ENCODE measurements at regions not wholly inside any gene's neighbourhood (a gene's known extent, or its start where the extent isn't known, plus 50 kb on each side); places are given as distances from the start of the nearest gene placed in this dataset.
"Not testable (repeated sequence)": the region's sequence is repeated elsewhere in the genome, so short reads cannot be mapped to it uniquely, and the experiment has no call there.

DNA sequence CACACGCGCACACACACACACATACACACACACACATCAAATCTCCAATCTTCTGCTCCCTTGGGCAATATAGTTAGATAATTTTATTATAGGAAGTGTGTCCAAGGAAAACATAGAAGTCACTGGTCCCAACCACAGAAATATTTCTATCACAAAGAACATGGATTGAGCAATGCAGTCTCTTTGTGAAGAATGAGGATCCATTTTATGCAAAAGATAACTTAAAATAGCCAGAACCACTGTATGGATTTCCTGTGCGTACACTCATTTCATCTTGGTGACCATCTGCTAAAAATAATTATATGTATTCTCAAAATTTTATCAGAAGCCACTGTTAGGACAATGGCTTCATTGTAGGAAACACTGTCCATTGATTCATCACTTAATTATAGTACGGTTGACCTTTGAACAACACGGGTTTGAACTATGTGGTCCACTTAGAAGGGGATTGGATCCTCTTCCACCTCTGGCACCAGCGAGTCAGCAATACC, 169.6 kb upstream of the MXRA5 start:
- intact Hi-C loops (cut with DNase I), result no loop called here
- DNase-seq (ENCODE audit: missing footprints), result no peak
- no peak for ATAC-seq

DNA sequence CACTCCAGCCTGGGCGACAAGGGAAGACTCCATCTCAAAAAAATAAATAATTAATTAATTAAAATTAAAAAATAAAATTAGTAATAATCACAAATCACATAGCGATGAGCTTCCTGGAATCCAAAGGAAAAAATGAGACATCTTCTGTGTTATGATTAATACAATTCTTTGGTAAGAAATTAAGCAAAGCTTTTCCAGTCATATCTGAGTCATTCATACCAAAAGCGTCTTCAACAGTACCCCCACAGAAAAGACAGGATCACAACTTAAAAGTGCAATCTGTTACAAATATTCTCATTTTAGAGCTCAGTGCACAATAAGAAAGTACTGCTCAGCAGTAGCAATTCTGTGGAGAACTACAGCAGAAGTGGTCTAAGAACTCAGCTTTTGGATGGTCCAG, 168.5 kb upstream of the MXRA5 start:
- DNase-seq (ENCODE audit: missing footprints) (no peak), ATAC-seq (no peak)
- intact Hi-C loops (cut with DNase I), result no loop called here

DNA sequence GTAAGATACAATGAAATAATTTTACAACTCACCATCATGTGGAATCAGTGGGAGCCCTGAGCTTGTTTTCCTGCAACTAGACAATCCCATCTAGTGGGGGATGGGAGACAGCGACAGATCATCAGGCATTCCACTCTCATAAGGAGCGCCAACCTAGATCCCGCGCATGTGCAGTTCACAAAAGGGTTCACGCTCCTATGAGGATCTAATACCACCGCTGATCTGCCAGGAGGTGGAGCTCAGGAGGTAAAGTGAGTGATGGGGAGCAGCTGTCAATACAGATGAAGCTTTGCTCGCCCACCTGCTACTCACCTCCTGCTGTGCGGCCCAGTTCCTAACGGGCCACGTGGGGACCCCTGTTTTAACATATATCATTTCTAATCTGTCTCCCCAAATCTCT, 165.7 kb upstream of the MXRA5 start:
- intact Hi-C loops (cut with DNase I); ATAC-seq; DNase-seq (ENCODE audit: missing footprints): not testable (repeated sequence)

DNA sequence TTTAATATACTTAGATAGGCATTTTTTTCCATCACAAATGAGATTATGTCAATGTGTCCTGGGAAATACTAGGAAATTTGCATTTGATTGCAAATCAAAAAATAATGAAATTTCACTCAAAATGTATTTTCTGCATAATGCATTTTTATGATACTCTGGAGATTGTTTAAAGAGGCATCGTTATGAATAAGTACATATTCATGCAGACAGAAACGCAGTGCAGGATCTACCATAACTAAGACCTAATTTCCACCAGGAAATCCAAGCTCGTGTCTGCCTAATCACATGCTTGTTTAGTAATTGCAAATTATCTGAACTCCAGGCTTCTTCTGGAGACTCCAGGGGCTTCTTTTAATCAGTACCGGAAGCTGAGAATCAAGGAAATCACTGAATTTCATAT, 163.5 kb upstream of the MXRA5 start:
- intact Hi-C loops (cut with DNase I), result no loop called here
- ATAC-seq (no peak), DNase-seq (ENCODE audit: missing footprints) (no peak)

DNA sequence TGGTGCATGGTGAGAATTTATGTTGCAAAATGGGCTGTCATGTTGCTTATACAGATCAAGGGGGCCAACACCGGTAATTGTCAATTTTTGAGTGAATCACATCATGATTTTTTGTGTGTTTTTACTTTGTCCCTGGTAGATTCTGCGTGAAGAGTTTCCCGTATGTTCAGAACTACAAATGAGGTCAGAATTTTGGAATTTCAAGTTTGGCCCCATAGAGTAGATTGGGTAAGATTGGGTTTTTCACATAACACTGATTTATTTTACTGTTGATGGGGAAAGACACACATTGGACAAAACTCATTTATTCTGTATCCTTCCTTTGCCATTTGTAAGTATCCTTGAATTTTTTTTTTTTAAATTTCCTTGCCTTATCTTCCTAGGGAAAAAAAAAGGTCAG, 158.5 kb upstream of the MXRA5 start:
- intact Hi-C loops (cut with DNase I), result no loop called here
- ATAC-seq, result no peak
- DNase-seq (ENCODE audit: missing footprints), result no peak

DNA sequence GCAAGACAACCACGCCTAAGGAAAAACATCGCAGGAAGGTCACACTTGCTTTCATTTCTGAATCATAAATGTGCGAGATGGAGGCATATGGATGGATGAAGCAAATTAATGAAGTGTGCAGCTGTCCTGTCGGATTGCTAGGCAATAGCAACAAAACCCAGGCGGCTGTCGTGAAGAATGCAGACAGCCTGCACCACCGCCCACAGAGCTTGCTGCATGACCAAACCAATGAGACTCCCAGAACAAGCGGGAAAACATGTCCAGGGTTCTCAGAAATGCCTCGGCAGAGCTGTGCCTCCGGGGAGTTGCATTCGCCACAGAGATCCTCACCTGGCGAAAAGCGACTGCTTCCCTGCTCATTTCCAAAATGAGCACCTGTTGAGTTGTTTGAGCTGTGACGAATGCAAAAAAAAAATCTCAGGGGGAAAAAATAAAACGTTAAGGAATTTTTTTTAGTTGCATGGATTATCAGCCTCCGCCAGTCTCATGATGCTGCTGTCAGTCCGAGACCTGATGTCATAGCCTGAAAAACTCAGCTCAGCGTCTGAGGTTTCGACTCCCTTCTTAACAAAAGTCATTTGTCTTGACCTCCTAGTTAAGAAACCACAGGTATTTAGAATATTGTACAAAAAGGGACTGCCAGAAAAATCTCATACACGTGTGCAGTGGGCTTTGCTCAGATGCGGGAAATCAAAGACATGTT, 155.5 kb upstream of the MXRA5 start:
- intact Hi-C loops (cut with DNase I), result no loop called here
- no peak for DNase-seq (ENCODE audit: missing footprints)
- ATAC-seq, result no peak

DNA sequence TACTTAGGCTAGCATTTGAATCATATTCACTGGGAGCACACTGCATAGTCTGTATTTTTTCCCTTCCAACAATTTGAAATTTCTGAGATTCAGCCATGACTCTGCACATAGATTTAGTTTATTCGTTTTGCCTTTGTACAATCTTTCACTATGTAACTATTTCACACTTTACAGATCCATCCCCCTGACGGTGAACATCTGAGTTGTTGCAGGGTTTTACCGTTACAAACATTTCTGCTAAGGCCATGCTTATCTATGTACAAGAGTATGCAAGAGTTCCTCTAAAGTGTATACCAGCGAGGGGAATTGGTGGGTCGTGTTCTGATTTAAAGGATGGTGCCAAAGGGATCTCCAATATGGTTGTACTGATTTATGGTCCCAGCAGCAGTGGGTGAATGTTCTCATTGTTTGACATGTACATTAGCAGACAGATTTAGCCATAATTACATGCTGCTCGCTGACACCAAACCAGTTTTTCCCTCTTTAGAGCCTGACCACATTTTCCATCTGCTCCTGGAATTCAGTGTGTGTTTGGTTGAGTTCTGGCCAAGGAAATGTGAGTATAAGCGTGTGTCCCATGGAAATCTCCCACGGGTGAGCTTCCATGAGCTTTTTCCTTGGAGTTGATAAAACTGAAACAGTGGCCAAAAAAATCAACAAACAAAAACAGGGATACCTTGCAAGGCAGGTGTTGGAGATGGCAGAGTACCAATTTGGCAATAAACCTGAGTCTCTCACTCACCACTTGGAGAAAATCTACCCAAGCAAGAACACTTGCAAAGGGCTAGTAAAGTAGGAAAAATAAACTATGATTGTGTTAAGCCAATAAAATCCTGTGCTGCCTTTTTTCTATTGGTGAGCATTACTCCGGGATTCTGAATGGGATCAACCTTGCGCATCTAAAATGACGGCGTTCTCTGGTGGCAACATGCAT, 149.7 kb upstream of the MXRA5 start:
- not testable (repeated sequence) for ATAC-seq

DNA sequence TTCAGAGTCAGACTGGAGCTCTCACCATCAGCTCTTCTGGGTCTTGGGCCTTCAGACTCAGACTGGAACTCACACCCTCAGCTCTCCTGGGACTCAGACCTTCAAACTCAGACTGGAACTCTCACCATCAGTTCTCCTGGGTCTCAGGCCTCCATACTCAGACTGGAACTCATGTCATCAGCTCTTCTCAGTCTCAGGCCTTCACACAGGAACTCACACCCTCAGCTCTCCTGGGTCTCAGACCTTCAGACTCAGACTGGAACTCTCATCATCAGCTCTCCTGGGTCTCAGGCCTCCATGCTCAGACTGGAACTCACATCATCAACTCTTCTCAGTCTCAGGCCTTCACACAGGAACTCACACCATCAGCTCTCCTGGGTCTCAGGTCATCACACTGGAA, 147.2 kb upstream of the MXRA5 start:
- ATAC-seq (no peak), DNase-seq (ENCODE audit: missing footprints) (no peak)
- intact Hi-C loops (cut with DNase I), result no loop called here

More for the DNA sequence above, 149.7 kb upstream of the MXRA5 start:
- DNase-seq (ENCODE audit: missing footprints); intact Hi-C loops (cut with DNase I): not testable (repeated sequence)

DNA sequence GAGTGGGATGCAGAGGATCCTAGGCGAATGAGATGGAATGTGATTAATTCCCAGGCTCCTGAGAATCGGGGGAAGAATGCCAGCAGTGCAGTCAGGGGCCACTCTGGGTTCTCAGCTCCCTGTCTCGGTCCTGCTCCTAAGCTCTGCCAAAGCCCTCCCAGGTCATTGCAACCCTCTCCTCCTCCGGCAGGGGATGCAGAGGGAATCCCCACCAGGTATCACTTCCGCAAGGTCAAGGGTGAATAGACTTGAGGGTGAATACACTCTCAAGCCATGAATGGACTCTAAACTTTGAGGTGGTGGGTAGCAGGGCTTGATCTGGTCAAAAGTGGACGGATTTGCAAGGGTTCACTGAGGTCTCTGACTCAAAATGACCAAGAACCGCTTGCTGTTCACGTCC, 139.3 kb upstream of the MXRA5 start:
- ATAC-seq (no peak), DNase-seq (ENCODE audit: missing footprints) (no peak)
- intact Hi-C loops (cut with DNase I), result no loop called here

DNA sequence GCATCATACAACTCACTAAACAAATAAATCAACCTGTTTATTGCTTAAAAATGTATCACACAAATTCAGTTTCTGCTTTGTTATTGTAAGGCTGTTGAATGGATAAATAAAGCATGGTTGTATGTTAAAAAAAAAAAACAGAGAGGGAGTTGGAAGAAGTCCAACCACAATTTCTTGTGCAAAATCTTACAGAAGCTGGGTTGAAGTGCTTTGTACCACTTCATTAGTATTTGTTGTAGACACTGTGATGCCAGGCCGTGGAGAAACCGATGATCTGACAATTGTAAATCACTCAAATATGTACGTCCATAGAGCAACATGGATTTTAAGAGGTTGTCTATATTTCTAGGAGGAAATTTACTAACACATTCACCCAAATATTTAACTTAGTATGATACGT, 132.6 kb upstream of the MXRA5 start:
- intact Hi-C loops (cut with DNase I), result no loop called here
- no peak for ATAC-seq
- DNase-seq (ENCODE audit: missing footprints), result no peak

DNA sequence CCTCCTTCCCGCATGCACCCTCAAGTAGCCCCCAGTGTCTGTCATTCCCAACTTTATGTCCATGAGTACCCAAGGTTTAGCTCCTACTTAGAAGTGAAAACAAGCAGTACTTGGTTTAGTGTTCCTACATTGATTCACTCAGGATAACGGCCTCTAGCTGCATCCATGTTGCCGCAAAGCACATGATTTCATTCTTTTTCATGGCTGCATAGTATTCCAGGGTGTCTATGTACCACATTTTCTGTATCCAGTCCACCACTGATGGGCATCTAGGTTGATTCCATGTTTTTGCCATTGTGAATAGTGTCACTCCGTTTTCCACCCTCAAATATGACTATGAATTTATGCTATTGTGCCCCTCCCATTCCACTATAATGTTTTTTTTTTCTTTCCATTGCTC, 130.5 kb upstream of the MXRA5 start:
- intact Hi-C loops (cut with DNase I), result no loop called here
- no peak for ATAC-seq

DNA sequence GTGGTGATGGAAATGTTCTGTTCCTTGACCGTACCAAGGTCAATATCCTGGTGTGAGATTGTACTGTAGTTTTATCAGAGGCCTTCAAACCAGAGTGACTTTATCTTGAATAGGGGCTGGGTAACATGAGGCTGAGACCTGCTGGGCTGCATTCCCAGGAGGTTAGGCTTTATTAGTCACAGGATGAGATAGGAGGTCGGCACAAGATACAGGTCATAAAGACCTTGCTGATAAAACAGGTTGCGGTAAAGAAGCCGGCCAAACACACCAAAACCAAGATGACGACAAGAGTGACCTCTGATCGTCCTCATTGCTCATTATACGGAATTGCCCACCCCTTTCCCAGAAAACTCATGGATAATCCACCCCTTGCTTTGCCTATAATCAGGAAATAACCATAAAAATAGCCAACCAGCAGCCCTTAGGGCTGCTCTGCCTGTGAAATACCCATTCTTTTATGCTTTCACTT, 123.8 kb upstream of the MXRA5 start:
- DNase-seq (ENCODE audit: missing footprints); intact Hi-C loops (cut with DNase I); ATAC-seq: not testable (repeated sequence)

More for the DNA sequence above, 130.5 kb upstream of the MXRA5 start:
- DNase-seq (ENCODE audit: missing footprints), result no peak

DNA sequence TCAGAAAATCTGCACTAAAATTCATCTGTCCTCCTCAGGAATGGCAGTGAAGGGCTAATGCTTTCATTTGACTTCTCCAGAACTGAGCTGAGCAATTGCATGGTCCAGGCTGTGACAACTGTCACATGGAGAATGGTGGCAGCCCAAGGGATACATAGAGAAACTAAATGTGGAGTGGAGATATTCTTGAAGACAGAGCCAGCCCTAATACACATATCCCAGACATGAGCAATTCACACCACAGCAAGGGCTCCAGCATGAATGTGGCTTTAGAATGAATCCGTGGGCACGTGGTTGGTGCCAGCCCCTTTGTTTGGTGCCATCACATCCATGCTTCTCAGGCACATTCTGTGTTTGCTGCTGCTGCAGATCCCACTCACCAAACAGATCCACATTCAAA, 121.6 kb upstream of the MXRA5 start:
- intact Hi-C loops (cut with DNase I), result no loop called here
- DNase-seq (ENCODE audit: missing footprints) (no peak), ATAC-seq (no peak)

DNA sequence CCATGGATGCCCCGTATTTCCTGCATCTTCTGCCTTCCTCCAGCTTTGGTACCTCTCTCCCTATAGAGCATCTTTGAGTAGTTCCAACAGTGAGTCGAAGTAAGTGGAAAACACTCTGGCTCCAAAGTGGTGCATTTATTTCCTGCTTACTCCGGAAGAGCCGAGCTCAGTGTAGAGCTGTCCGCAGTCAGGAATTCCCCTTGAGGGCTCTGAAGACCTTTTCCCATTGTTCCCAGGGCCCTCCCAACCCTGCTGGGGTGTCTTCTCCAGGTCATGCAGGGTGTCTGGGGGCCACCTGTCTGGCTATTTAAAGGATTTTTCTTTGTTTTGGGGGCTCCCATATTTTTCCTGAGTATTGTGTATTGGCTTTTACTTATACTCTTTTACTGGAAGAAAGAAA, 118.6 kb upstream of the MXRA5 start:
- ATAC-seq (no peak), DNase-seq (ENCODE audit: missing footprints) (no peak)
- intact Hi-C loops (cut with DNase I), result no loop called here

DNA sequence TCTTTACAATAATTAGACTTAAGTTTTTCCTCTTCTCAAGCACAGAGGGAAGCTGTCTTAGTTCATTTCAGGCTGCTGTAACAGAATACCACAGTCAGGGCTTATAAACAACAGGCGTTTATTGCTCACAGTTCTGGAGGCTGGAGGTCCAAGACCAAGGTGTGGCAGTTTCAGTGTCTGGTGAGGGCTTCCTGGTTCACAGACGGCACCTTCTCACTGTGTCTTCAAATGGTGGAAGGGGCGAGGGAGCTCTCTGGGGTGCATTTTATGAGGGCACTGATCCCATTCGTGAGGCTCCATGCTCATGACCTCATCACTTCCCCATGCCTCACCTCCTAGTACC, 115.7 kb upstream of the MXRA5 start:
- ATAC-seq (no peak), DNase-seq (ENCODE audit: missing footprints) (no peak)
- intact Hi-C loops (cut with DNase I), result no loop called here

DNA sequence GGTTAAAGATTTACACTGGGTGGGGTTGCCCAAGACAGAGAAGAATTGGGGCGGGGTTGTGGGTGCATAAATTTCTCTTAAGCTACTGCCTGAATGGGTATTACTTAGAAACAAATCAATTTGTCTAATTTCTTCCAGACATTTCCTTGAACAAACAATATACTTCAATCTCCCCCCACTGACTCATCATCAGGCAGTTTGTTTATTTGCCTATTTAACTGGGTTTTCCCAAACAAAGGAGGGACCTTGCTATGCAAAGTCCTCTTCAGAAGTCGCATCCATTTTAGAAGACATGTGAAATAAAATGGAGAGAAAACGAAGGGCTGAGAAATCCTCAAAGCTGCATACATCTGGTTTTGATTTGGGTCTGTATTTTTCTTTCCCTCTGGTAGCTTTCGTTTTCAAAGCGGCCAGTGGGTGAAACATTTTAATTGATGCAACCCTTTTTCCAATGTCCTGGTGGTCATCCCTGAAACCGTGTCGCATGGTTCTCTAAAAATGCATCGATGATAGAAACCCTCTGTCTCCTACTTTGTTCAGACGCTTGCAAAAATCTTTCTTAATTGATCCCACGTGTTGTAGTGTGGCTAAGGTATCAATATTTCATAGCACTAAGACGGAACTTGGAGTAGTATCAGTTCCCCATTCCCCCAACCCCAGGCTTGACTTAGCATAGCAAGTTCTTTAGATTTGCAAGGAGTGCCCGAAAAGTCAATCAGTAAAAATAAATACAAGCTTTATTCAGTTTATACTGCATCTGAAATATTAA, 115.1 kb upstream of the MXRA5 start:
- DNase-seq (ENCODE audit: missing footprints) (no peak), ATAC-seq (no peak)
- intact Hi-C loops (cut with DNase I), result no loop called here

DNA sequence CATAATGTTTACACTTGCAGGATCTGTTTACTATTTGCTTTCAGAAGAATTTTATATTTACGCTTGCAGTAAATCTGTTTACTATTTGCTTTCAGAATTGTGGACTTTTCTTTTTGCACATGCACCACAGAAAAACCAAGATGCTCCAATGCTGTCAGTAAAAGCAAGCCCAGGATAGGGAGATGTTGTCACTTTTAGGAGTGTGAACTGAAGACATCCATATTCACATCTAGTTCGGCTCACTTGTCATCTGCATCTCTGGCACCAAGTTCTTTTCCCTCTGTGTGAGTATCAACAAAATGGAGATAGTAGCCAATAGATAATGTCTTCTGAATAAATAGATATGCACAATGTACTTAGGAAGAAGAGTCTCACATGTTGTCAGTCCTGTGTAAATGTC, 109.3 kb upstream of the MXRA5 start:
- DNase-seq (ENCODE audit: missing footprints) (no peak), ATAC-seq (no peak)
- intact Hi-C loops (cut with DNase I), result no loop called here

DNA sequence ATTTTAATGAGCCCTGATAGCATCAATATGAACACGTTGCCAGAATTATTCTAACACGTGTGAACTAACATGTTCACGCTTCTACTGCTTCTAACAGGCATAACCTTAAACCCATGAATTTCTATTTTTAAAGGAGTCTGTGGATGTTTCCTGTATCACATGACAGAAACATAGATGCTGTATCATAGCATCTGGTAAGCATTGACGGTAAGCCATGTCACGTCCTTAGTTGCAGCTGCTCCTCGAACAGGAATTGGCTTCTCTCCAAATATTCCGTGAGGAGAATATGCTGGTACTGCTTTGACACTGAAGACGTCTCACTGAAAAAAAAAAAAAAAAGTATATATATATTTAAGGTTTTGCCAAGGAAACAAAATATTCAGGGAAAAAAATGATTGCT, 105.1 kb upstream of the MXRA5 start:
- intact Hi-C loops (cut with DNase I), result no loop called here
- DNase-seq (ENCODE audit: missing footprints) (no peak), ATAC-seq (no peak)

DNA sequence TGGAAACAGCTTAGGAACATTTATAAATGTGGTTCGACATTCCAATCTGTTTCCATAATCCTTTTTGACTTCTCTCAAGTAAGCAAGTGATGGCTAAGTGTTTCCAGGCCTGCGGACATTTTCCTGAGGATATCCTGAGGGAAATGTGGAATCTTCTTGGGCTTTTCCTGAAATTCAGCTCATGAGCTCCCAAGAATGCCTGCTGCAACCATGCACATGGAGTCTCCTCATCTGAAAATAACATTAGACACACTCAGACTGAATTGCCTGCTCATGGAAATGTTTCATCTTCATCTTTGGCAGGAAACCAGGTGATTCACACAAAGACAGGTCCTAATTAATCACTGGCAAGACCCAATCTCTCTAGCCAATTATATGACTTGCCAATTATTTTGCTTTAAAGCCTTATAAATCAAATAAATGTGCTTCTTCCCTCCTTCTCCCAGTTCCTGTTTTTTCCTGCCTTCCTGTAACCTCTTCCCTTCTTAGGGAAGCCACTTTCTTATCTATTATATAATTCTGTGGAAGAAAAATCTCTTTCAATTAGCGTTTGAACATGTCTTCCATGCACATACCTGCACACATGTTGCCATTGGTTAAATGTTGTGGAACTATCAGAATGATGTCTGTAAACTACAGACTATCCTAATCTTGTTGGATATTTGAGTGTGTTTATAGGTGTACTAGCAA, 104.6 kb upstream of the MXRA5 start:
- intact Hi-C loops (cut with DNase I), result no loop called here
- no peak for ATAC-seq
- DNase-seq (ENCODE audit: missing footprints), result no peak

All from Right ventricle myocardium inferior (tissue), 1 donor.